Peyer's patch (tissue), 4 donors: ENCODE measurements at regions not wholly inside any gene's neighbourhood (a gene's known extent, or its start where the extent isn't known, plus 50 kb on each side); places are given as distances from the start of the nearest gene placed in this dataset.

ENCODE experiments used
- DNase-seq, 3 donors: peaks; one replicate each; pipeline ENCODE4 v3.0.0-alpha.2; 2017 to 2019
- H3K27ac ChIP-seq, 4 donors: fragments of 200-600 bp; sonication (generic); one replicate each; pipeline ENCODE4 v1.5.1; 2016 to 2019
- H3K27me3 ChIP-seq, 2 donors: fragments of 200-600 bp; sonication (generic); one replicate each; pipeline ENCODE4 v1.5.1; 2019
- H3K36me3 ChIP-seq, 3 donors: fragments of 200-600 bp; sonication (generic); one replicate each; pipeline ENCODE4 v1.5.1; 2016 to 2019
- H3K4me1 ChIP-seq, 4 donors: fragments of 200-600 bp; sonication (generic); one replicate each; pipeline ENCODE4 v1.5.1; 2016 to 2019
- H3K4me3 ChIP-seq, 4 donors: fragments of 200-600 bp; sonication (generic); 1 replicate in 3 of 4; 2 replicates in 1 of 4; pipeline ENCODE4 v1.5.1; 2016 to 2019; ENCODE audit warnings: mild to moderate bottlenecking in 1 of 4
- H3K9me3 ChIP-seq, 4 donors: fragments of 200-600 bp; sonication (generic); one replicate each; pipeline ENCODE4 v1.5.1; 2016 to 2019; ENCODE audit warnings: mild to moderate bottlenecking in 1 of 4
- CTCF ChIP-seq, 6 experiments: fragments of 450-650 bp in 4 of 6; fragments of 200-600 bp in 2 of 6; sonication (generic) in 1 of 6; IDR thresholded peaks; one replicate each; pipeline ENCODE4 v1.5.1; 2017 to 2019; ENCODE audit warnings: antibody characterized with exemption in 6 of 6, mild to moderate bottlenecking in 3 of 6, moderate library complexity in 1 of 6
- POLR2A ChIP-seq, 2 donors: fragments of 450-650 bp; IDR thresholded peaks; one replicate each; pipeline ENCODE4 v1.5.1; 2017; ENCODE audit warnings: antibody characterized with exemption in 2 of 2, mild to moderate bottlenecking in 2 of 2, moderate library complexity in 2 of 2

DNA sequence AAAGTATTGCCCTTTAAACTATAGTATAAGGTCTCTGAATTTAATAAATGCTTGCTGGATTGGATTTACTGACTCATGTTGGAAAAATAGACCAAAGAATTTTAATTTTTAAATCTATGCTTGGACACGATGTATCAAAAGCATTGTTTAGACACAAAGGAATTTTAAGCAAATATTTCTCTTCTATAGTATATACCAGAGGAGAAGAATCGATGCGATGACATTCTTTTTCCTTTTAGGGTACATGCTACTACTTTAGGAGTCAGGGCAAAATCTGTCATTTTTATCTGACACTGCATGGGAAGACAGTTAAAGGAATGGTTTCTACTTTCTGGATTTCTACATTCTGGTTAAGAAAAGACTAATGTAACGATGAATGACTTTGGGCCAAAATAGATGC, 339.9 kb downstream of the BMPER start:
- H3K4me1 ChIP-seq, result no peaks in the 10 kb centered on the region
- H3K9me3 ChIP-seq, result no peaks in the 10 kb centered on the region
- no peak overlapping the region for H3K27ac ChIP-seq
- no peaks in the 10 kb centered on the region for H3K27me3 ChIP-seq
- H3K4me3 ChIP-seq, result no peak overlapping the region
- no peak for TF ChIP-seq POLR2A (IDR thresholded peaks at IDR 0.05)
- H3K36me3 ChIP-seq, result no peaks in the 10 kb centered on the region
- no peak for DNase-seq

GRCh38 chr7:34247468-34247867, 342.1 kb downstream of the BMPER start:
- no peak for DNase-seq
- Histone ChIP-seq H3K27me3 (no peaks in the 10 kb centered on the region), H3K27ac (no peak overlapping the region), H3K9me3 (no peaks in the 10 kb centered on the region), H3K4me1 (no peaks in the 10 kb centered on the region), H3K36me3 (no peaks in the 10 kb centered on the region), H3K4me3 (no peak overlapping the region)
- TF ChIP-seq POLR2A (IDR thresholded peaks at IDR 0.05) (no peak), CTCF (IDR thresholded peaks at IDR 0.05) (no peak)

- H3K4me3 ChIP-seq, result no peak overlapping the region
- TF ChIP-seq CTCF (IDR thresholded peaks at IDR 0.05), result no peak
- no peak for TF ChIP-seq POLR2A (IDR thresholded peaks at IDR 0.05)
- H3K36me3 ChIP-seq, result no peaks in the 10 kb centered on the region
- no peak overlapping the region for H3K27ac ChIP-seq
- no peaks in the 10 kb centered on the region for H3K27me3 ChIP-seq
- H3K9me3 ChIP-seq, result no peaks in the 10 kb centered on the region
- no peaks in the 10 kb centered on the region for H3K4me1 ChIP-seq
- DNase-seq, result no peak
Observed at GRCh38 chr7:34249192-34249591, 343.9 kb downstream of the BMPER start.

DNA sequence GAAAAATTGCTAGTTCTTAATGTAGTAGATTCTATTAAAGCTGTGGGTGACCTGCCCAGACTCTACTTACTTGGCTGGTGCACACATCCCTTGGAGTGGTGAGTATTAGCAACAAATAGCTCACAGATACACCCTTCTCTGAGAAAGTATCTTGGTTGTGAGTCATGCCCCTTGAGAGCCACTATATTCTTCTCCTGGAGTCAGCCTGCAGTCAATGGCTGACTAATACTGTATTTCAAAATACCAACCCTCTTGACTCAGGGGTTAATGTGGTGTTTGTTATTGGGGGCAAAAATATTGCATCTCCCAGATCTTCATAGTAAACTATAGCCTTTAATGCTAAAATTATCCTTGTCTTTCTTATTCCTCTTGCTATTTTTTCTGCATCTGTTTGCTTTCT, 354.9 kb downstream of the BMPER start:
- no peaks in the 10 kb centered on the region for H3K36me3 ChIP-seq
- no peak overlapping the region for H3K27ac ChIP-seq
- H3K27me3 ChIP-seq, result no peaks in the 10 kb centered on the region
- TF ChIP-seq CTCF (IDR thresholded peaks at IDR 0.05) (no peak), POLR2A (IDR thresholded peaks at IDR 0.05) (no peak)
- H3K4me3 ChIP-seq, result no peak overlapping the region
- no peak for DNase-seq
- no peaks in the 10 kb centered on the region for H3K9me3 ChIP-seq
- H3K4me1 ChIP-seq, result no peaks in the 10 kb centered on the region

- Histone ChIP-seq H3K4me3 (no peak overlapping the region), H3K4me1 (no peaks in the 10 kb centered on the region), H3K36me3 (no peaks in the 10 kb centered on the region)
Observed at GRCh38 chr7:34263168-34263567, 357.8 kb downstream of the BMPER start.

DNA sequence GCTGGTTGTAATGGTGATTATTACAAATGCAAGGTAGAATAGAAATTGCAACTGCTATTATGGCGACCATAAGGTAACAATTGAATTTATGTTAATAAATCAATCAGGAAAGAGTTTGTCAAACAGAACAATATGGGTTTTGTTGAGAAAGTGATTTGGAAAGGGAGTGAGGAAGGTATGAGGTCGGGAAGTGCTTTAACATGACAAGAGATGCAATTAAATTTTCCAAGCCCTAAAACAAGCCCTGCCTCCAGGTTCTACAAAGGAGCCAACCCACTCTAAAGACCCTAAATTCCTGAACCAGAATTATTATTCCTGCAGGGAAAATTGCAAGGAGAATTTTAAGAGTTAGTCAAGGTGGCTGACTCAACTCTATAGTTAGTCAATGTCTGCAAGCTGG, 363.7 kb downstream of the BMPER start:
- H3K4me1 ChIP-seq, result no peaks in the 10 kb centered on the region
- no peak overlapping the region for H3K27ac ChIP-seq
- no peaks in the 10 kb centered on the region for H3K36me3 ChIP-seq
- no peaks in the 10 kb centered on the region for H3K9me3 ChIP-seq
- TF ChIP-seq CTCF (IDR thresholded peaks at IDR 0.05) (no peak), POLR2A (IDR thresholded peaks at IDR 0.05) (no peak)
- no peak for DNase-seq
- H3K4me3 ChIP-seq, result no peak overlapping the region
- no peaks in the 10 kb centered on the region for H3K27me3 ChIP-seq

More at GRCh38 chr7:34263168-34263567, 357.8 kb downstream of the BMPER start:
- Histone ChIP-seq H3K27ac (no peak overlapping the region), H3K9me3 (no peaks in the 10 kb centered on the region), H3K27me3 (no peaks in the 10 kb centered on the region)
- TF ChIP-seq CTCF (IDR thresholded peaks at IDR 0.05) (no peak), POLR2A (IDR thresholded peaks at IDR 0.05) (no peak)
- DNase-seq, result no peak
